Mammary epithelial cell (primary cell): ENCODE measurements at regions not wholly inside any gene's neighbourhood (a gene's known extent, or its start where the extent isn't known, plus 50 kb on each side); places are given as distances from the start of the nearest gene placed in this dataset.

Experiments used
- EZH2 ChIP-seq: IDR thresholded peaks from 2 replicates; pipeline ENCODE4 v1.6.1; 2012; ENCODE audit warnings: low read length, inconsistent platforms, borderline replicate concordance
- TF ChIP-seq, protein P1 (sequence below), 2 donors: IDR thresholded peaks in 1 of 2; conservative IDR thresholded peaks in 1 of 2; 2 replicates each; pipeline ENCODE4 v1.5.1; 2011 to 2012; ENCODE audit warnings: inconsistent platforms in 2 of 2, low read length in 2 of 2, mild to moderate bottlenecking in 2 of 2, control low read depth in 1 of 2, low read depth in 1 of 2; ENCODE audit not compliant: insufficient read depth in 1 of 2; ENCODE audit errors: extremely low read depth in 1 of 2

- TF ChIP-seq, protein P1, sequence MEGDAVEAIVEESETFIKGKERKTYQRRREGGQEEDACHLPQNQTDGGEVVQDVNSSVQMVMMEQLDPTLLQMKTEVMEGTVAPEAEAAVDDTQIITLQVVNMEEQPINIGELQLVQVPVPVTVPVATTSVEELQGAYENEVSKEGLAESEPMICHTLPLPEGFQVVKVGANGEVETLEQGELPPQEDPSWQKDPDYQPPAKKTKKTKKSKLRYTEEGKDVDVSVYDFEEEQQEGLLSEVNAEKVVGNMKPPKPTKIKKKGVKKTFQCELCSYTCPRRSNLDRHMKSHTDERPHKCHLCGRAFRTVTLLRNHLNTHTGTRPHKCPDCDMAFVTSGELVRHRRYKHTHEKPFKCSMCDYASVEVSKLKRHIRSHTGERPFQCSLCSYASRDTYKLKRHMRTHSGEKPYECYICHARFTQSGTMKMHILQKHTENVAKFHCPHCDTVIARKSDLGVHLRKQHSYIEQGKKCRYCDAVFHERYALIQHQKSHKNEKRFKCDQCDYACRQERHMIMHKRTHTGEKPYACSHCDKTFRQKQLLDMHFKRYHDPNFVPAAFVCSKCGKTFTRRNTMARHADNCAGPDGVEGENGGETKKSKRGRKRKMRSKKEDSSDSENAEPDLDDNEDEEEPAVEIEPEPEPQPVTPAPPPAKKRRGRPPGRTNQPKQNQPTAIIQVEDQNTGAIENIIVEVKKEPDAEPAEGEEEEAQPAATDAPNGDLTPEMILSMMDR (conservative IDR thresholded peaks at IDR 0.05 in 1 of 2, IDR thresholded peaks at IDR 0.05 in 1 of 2; ENCODE audit: extremely low read depth in 1 of 2, insufficient read depth in 1 of 2, low read depth in 1 of 2, low read length in 2 of 2): no peak
- no peak for TF ChIP-seq EZH2
Measured at GRCh38 chr5:2989517-2989916, 238.0 kb upstream of the IRX2 start.
